MM.1S (cell line): ENCODE measurements at regions not wholly inside any gene's neighbourhood (a gene's known extent, or its start where the extent isn't known, plus 50 kb on each side); places are given as distances from the start of the nearest gene placed in this dataset.

Experiments
- EZH2 ChIP-seq: fragments of 300-600 bp; sonication (generic); optimal IDR thresholded peaks from 2 replicates; pipeline ENCODE3; 2017; ENCODE audit warnings: low read depth, mild to moderate bottlenecking, antibody characterized with exemption, low read length, mixed read lengths
- EZH2phosphoT487 ChIP-seq: fragments of 300-600 bp; sonication (generic); IDR thresholded peaks from 2 replicates; pipeline ENCODE4 v1.6.1; 2018; ENCODE audit warnings: antibody characterized with exemption, low read length
- TF ChIP-seq, protein P1 (sequence below): fragments of 300-600 bp; sonication (generic); IDR thresholded peaks from 2 replicates; pipeline ENCODE4 v1.5.1; 2016; ENCODE audit warnings: antibody characterized with exemption, low read length, mixed read lengths

GRCh38 chr11:38950867-38951266 lies 2352.8 kb upstream of the RAG2 start:
- TF ChIP-seq, protein P1, sequence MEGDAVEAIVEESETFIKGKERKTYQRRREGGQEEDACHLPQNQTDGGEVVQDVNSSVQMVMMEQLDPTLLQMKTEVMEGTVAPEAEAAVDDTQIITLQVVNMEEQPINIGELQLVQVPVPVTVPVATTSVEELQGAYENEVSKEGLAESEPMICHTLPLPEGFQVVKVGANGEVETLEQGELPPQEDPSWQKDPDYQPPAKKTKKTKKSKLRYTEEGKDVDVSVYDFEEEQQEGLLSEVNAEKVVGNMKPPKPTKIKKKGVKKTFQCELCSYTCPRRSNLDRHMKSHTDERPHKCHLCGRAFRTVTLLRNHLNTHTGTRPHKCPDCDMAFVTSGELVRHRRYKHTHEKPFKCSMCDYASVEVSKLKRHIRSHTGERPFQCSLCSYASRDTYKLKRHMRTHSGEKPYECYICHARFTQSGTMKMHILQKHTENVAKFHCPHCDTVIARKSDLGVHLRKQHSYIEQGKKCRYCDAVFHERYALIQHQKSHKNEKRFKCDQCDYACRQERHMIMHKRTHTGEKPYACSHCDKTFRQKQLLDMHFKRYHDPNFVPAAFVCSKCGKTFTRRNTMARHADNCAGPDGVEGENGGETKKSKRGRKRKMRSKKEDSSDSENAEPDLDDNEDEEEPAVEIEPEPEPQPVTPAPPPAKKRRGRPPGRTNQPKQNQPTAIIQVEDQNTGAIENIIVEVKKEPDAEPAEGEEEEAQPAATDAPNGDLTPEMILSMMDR: no peak
- TF ChIP-seq EZH2phosphoT487 (no peak), EZH2 (no peak)
